ENCODE measurements at regions not wholly inside any gene's neighbourhood (a gene's known extent, or its start where the extent isn't known, plus 50 kb on each side); places are given as distances from the start of the nearest gene placed in this dataset.

GRCh38 chr1:222114536-222115156 lies 372.8 kb upstream of the DUSP10 start:
- Histone ChIP-seq H3K14ac (ENCODE audit: insufficient read length) (no peak overlapping the region), H3K79me1 (ENCODE audit: low read depth, low read length) (no peaks in the 10 kb centered on the region), H3K9ac (replicated peaks in 1 of 4; ENCODE audit: extremely low read depth in 1 of 4, low read depth in 3 of 4, low read length in 3 of 4) (no peak overlapping the region; a peak in 1 of 7 replicates), H3K79me2 (ENCODE audit: control insufficient read depth in 1 of 2, insufficient read depth in 2 of 2, low read length in 2 of 2) (no peaks in the 10 kb centered on the region), H3K23me2 (ENCODE audit: low read depth, low read length) (no peaks in the 10 kb centered on the region), H3K56ac (replicated peaks; ENCODE audit: insufficient read length, low read depth, low read length) (no peak overlapping the region), H3K9me3 (ENCODE audit: insufficient read depth in 2 of 2, low read depth in 1 of 2, low read length in 1 of 2) (no peaks in the 10 kb centered on the region), H4K8ac (ENCODE audit: extremely low read depth, insufficient read depth, low read length) (no peak overlapping the region), H2BK120ac (replicated peaks; ENCODE audit: low read depth, low read length) (no peak overlapping the region), H2BK5ac (ENCODE audit: low read depth, low read length) (no peak overlapping the region), H2BK20ac (ENCODE audit: low read length) (no peak overlapping the region), H2AFZ (ENCODE audit: low read length) (no peak overlapping the region), H3K23ac (ENCODE audit: insufficient read length) (no peak overlapping the region), H3K36me3 (ENCODE audit: control insufficient read depth in 2 of 4, insufficient read depth in 4 of 4, low read length in 3 of 4) (no peaks in the 10 kb centered on the region), H2BK15ac (ENCODE audit: low read length) (no peak overlapping the region), H2BK12ac (ENCODE audit: low read depth, low read length) (no peak overlapping the region), H4K91ac (replicated peaks; ENCODE audit: insufficient read length, low read length) (no peak overlapping the region), H3K27ac (ENCODE audit: low read depth, low read length) (no peak overlapping the region), H3K18ac (ENCODE audit: extremely low read depth, low read length) (no peak overlapping the region), H3K4me3 (ENCODE audit: extremely low read depth in 1 of 4, insufficient read depth in 2 of 4, low read depth in 3 of 4, low read length in 4 of 4) (no peak overlapping the region), H2AK5ac (ENCODE audit: low read depth, low read length) (no peak overlapping the region), H4K20me1 (replicated peaks in 1 of 2; ENCODE audit: control insufficient read depth in 1 of 2, insufficient read depth in 2 of 2, low read length in 2 of 2) (no peaks in the 10 kb centered on the region), H3K4ac (replicated peaks; ENCODE audit: insufficient read length, low read depth, low read length) (no peak overlapping the region), H3K27me3 (replicated peaks in 1 of 4; ENCODE audit: control insufficient read depth in 3 of 4, extremely low read depth in 1 of 4, insufficient read depth in 3 of 4, low read length in 3 of 4) (no peaks in the 10 kb centered on the region; a peak in 2 of 7 replicates), H4K5ac (ENCODE audit: insufficient read length, low read depth, low read length) (no peak overlapping the region), H3K4me1 (replicated peaks in 1 of 4; ENCODE audit: control insufficient read depth in 3 of 4, insufficient read depth in 4 of 4, low read length in 3 of 4) (no peaks in the 10 kb centered on the region), H3K4me2 (ENCODE audit: insufficient read depth in 1 of 2, low read depth in 2 of 2, low read length in 2 of 2) (no peak overlapping the region)
- CTCF ChIA-PET (ENCODE audit: partially characterized antibody) = interaction anchor here (1.3 to 4.3 kb wide), 2 partner anchors 10 to 18 kb away, joined by 4 to 18 read pairs; no protein-coding TSS in a partner anchor
- FAIRE-seq = no peak
- DNase-seq (ENCODE audit: low read depth in 1 of 2, low spot score in 2 of 2) = no peak
- POLR2A ChIA-PET (ENCODE audit: partially characterized antibody) = no interaction called here
- WGBS, 2 experiments (ENCODE audit: extremely low coverage in 1 of 2, insufficient coverage in 1 of 2, insufficient read length in 1 of 2, insufficient replicate concordance in 2 of 2, low coverage in 1 of 2, low lambda C conversion rate in 2 of 2, missing lambda C conversion rate in 1 of 2) = 92% methylated on average over 3 of the region's 3 CpGs; no CpG with 5 or more reads in 1 of the 2 experiments
- TF ChIP-seq HDAC6 (IDR thresholded peaks at IDR 0.05; ENCODE audit: low read depth, low read length) (no peak), CBX8 (IDR thresholded peaks at IDR 0.05; ENCODE audit: borderline replicate concordance, low read depth, low read length) (no peak), RFX5 (IDR thresholded peaks at IDR 0.05; ENCODE audit: borderline replicate concordance, low read depth, low read length) (no peak), CREB1 (IDR thresholded peaks at IDR 0.05) (no peak), CHD1 (IDR thresholded peaks at IDR 0.05; ENCODE audit: low read depth, low read length) (no peak), SP2 (IDR thresholded peaks at IDR 0.05; ENCODE audit: low read length) (no peak), CBX5 (IDR thresholded peaks at IDR 0.05; ENCODE audit: low read depth, low read length) (no peak), POU5F1 (IDR thresholded peaks at IDR 0.05; ENCODE audit: low read depth, low read length) (no peak), CTBP2 (IDR thresholded peaks at IDR 0.05; ENCODE audit: borderline replicate concordance, insufficient read depth, insufficient read length, low read length) (no peak), KDM1A (IDR thresholded peaks at IDR 0.05; ENCODE audit: borderline replicate concordance, low read length) (no peak), POLR2A (IDR thresholded peaks at IDR 0.05; ENCODE audit: control extremely low read depth in 1 of 2, low read depth in 2 of 2, low read length in 2 of 2) (no peak)
- TF ChIP-seq, protein P1, sequence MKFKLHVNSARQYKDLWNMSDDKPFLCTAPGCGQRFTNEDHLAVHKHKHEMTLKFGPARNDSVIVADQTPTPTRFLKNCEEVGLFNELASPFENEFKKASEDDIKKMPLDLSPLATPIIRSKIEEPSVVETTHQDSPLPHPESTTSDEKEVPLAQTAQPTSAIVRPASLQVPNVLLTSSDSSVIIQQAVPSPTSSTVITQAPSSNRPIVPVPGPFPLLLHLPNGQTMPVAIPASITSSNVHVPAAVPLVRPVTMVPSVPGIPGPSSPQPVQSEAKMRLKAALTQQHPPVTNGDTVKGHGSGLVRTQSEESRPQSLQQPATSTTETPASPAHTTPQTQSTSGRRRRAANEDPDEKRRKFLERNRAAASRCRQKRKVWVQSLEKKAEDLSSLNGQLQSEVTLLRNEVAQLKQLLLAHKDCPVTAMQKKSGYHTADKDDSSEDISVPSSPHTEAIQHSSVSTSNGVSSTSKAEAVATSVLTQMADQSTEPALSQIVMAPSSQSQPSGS (IDR thresholded peaks at IDR 0.05; ENCODE audit: low read length) = no peak
- TF ChIP-seq, protein P2, sequence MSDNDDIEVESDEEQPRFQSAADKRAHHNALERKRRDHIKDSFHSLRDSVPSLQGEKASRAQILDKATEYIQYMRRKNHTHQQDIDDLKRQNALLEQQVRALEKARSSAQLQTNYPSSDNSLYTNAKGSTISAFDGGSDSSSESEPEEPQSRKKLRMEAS (IDR thresholded peaks at IDR 0.05) = no peak

Data from H1 (cell line).